ENCODE measurements at regions not wholly inside any gene's neighbourhood (a gene's known extent, or its start where the extent isn't known, plus 50 kb on each side); places are given as distances from the start of the nearest gene placed in this dataset.
A peak's percentile ranks its signal among the peaks of the same experiment; 100 is the strongest.
"Not testable (repeated sequence)": the region's sequence is repeated elsewhere in the genome, so short reads cannot be mapped to it uniquely, and the experiment has no call there.

DNA sequence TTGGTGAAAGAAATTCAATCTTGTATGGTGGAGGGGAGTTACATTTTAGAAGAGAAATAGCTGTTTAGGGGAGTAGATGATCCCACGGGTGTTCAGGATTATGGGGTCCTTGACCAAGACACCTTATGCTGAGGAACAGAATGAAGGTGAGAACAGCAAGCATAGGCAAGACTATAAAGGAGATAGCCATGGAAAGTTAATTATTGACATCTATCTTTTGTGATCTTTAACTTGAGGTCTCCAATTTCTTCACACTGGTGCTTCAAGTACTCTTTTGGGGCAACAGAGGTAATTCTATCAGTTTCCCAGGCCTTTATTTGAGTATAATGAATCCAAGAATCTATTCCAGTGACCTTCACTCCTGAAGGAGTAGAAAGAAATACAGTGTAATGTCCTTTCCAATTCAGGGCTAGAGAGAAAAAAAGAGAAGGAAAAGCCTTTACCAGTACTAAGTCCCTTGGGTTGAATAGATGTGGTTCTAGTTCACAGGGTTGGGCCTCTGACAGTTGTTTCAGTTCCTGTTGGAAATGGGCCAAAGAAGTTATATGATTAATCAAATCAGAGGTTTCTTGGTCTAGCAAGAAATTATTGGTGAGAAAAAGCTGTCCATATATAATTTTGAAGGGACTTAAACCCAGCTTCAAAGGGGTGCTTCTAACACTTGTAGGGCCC is 2104.1 kb upstream of the ACO1 start:
- no peak for DNase-seq

DNA sequence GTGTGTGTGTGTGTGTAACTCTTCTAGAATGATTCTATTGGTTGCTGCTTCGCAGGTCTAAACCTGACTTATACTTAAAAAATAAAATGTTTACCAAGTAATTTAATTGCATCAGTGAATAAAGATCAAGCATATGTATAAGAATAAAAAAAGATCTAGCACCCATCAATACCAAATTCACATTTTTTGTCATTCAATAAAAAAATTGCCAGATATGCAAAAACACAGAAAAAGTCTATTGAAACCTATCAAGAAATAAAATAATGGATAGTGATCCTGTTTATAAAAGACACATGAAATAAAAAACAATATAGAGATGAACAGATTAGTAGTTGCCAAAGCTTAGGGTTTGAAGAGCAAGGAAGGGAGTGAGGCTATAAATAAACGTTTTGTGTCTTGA is 2095.0 kb upstream of the ACO1 start:
- no peak for DNase-seq

- not testable (repeated sequence) for DNase-seq
Measured at GRCh38 chr9:30292026-30292425, 2092.4 kb upstream of the ACO1 start.

GRCh38 chr9:30293231-30293630 is 2091.2 kb upstream of the ACO1 start:
- no peak for DNase-seq

DNA sequence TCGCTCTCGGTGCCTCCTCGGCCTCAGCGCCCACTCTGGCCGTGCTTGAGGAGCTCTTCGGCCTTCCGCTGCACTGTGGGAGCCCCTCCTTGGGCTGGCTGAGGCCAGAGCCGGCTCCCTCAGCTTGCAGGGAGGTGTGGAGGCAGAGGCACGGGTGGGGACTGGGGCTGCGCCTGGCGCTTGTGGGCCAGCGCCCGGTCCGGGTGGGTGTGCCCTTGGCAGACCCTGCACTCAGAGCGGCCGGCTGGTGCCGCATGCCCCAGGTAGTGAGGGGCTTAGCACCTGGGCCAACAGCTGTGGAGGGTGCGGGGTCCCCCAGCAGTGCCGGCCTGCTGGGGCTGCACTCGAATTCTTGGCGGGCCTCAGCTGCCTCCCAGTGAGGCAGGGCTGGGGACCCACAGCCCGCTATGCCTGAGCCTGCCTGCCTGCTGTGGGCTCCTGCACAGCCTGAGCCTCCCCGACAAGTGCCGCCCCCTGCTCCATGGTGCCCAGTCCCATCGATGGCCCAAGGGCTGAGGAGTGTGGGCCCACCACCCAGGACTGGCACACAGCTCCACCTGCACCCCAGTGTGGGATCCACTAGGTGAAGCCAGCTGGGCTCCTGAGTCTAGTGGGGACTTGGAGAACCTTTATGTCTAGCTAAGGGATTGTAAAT is 2085.2 kb upstream of the ACO1 start:
- no peak for DNase-seq

DNA sequence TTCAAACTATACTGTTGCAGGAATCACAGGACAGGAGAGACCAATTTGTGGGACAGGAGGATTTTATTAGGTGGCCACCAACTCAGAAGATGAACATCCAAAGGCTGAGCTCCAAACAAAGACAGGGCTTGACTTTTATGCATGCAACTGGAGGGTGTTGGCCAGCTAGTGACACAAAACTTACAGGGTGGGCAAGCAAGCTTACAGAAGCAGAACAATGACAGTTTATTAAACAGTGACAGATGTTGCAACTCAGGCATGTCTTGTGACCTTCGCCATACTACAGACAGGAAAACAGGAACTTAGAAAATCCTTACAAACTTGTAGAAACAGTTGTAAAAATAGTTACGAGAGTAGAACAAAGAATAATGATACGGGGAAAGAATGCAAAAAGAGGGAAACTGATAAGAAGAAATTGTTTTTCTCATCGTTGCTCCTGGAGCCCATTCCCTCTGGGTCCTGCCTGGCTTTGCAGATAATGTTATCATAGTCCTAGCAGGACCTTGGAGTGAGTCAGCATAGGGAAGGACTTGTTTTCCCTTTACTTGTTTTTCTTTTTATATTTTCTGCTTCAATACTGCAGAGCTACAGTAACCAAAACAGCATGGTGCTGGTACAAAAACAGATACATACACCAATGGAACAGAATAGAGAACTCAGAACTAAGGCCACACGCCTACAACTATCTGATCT is 2083.0 kb upstream of the ACO1 start:
- DNase-seq, result peak; percentile 67

- DNase-seq, result no peak
Measured at GRCh38 chr9:30310711-30311110, 2073.7 kb upstream of the ACO1 start.

DNA sequence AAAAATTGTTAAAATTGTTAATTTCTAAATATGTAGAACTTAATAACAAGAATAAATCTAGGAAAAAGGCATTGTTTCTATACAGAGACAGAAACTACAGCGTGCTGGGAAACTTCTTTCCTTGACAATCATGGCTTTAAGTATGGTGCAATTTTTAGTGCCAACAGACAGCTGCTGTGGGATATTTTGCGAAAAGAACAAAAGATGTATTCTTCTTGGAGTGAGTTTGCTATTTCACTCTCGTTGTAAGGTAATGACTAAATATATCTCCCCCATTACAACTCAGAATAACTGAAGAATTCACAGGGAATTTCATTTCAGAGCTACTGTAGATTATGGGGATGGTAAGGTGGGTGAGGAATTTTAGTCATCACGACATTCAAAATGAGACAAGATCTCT is 2055.0 kb upstream of the ACO1 start:
- DNase-seq, result no peak

GRCh38 chr9:30348904-30349303 is 2035.5 kb upstream of the ACO1 start:
- no peak for DNase-seq

- DNase-seq, result no peak
Measured at GRCh38 chr9:30349526-30350513, 2034.6 kb upstream of the ACO1 start.

DNA sequence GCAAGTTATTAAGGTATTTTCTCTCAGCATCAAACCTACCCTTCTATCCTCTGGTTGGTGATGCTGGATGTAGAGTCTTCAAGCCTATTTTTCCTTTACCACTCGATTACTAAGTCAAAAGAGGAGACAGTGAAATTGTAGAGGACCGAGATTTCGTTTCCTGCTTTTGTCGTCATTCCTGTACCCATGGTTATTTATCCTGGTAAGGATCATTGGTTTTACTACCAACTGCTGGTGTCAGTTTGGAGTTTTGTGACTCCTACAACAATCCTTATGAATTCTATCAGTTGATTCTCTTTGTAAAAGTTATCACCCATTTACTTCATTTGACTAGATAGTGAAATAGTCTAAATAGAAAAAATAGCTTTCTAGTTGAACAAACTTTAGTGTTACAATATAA is 2028.2 kb upstream of the ACO1 start:
- no peak for DNase-seq

DNA sequence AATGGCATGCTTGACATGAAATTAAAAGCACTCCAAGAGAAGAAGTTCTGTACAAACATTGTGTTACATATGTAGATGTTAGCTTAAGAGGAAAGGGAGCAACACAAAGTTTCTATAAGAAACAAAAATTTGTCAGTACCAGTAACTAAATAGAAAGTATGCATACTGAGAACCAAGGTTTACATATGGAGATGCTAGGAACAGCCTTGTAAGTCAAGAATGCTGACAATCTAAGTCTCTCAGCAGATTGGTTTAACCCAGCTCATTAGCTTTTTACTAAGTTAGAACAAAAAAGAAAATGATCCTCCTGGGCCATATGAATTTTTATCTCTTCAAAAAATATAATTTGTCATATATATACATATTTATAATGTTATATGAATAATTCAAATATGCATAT is 2022.1 kb upstream of the ACO1 start:
- no peak for DNase-seq

- DNase-seq, result not testable (repeated sequence)
Measured at GRCh38 chr9:30366140-30366539, 2018.3 kb upstream of the ACO1 start.

- no peak for DNase-seq
Measured at GRCh38 chr9:30382271-30382670, 2002.2 kb upstream of the ACO1 start.

- no peak for DNase-seq
Measured at GRCh38 chr9:30410273-30410672, 1974.2 kb upstream of the ACO1 start.

DNA sequence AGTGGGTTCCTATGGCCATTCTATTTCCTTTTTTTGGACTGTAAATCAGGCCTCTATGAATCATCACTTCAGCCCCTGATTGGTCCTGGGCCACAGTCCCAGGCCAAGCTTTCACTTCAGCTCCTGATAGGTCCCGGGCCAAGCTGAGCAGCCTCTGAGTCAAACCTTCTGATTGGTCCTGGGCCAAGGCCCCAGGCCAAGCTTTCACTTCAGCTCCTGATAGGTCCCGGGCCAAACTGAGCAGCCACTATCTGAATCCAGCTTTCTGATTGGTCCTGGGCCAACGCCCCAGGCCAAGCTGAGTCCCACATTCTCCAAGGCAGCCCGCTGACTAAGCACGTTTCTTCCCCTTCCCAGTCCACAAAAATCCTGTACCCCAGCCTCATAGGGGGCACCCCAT is 1972.9 kb upstream of the ACO1 start:
- DNase-seq, result no peak

DNA sequence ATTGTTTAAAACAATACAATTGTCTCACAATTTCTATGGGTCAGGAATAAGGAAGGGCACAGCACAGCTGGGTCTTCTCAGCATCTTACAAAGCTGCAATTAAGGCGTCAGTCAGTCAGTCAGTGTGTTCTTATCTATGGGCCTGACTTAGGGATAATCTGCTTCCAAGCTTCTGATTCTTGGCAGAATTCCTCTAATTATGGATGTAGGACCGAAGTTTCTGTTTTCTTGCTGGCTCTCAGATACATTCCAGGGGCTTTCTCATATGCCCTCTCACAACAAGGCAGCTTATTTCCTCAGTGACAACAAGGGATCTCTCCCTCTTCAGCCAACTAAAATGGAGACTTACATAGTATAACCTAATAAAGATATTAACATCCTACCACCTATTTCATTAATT is 1925.3 kb upstream of the ACO1 start:
- no peak for DNase-seq

- DNase-seq, result no peak
Measured at GRCh38 chr9:30476826-30477225, 1907.6 kb upstream of the ACO1 start.

GRCh38 chr9:30478684-30479083 is 1905.8 kb upstream of the ACO1 start:
- DNase-seq, result no peak

DNA sequence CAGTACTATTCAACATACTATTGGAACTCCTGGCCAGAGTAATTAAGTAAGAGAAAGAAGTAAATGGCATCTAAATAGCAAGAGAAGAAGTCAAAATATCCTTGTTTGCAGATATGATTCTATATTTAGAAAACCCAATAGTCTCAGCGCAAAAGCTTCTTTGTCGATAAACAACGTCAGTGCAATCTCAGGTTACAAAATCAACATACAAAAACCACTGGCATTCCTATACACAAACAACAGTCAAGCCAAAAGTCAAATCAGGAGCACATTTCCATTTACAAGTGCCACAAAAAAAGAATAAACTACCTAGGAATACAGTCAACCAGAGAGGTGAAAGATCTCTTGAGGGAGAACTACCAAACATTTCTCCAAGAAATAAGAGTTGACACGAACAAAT is 1901.9 kb upstream of the ACO1 start:
- DNase-seq, result no peak

GRCh38 chr9:30484690-30485089 is 1899.8 kb upstream of the ACO1 start:
- no peak for DNase-seq

GRCh38 chr9:30504502-30504905 is 1879.9 kb upstream of the ACO1 start:
- DNase-seq, result no peak

GRCh38 chr9:30505311-30505710 is 1879.1 kb upstream of the ACO1 start:
- DNase-seq, result no peak
